GM21423 (cell line): ENCODE measurements at regions not wholly inside any gene's neighbourhood (a gene's known extent, or its start where the extent isn't known, plus 50 kb on each side); places are given as distances from the start of the nearest gene placed in this dataset.
"Not testable (repeated sequence)": the region's sequence is repeated elsewhere in the genome, so short reads cannot be mapped to it uniquely, and the experiment has no call there.

Experiments
- ATAC-seq: cut with Tn5 transposase; IDR thresholded peaks from one replicate; pipeline ENCODE4 v1.9.1; 2021; ENCODE audit warnings: mild to moderate bottlenecking, moderate library complexity; ENCODE audit not compliant: unreplicated experiment

DNA sequence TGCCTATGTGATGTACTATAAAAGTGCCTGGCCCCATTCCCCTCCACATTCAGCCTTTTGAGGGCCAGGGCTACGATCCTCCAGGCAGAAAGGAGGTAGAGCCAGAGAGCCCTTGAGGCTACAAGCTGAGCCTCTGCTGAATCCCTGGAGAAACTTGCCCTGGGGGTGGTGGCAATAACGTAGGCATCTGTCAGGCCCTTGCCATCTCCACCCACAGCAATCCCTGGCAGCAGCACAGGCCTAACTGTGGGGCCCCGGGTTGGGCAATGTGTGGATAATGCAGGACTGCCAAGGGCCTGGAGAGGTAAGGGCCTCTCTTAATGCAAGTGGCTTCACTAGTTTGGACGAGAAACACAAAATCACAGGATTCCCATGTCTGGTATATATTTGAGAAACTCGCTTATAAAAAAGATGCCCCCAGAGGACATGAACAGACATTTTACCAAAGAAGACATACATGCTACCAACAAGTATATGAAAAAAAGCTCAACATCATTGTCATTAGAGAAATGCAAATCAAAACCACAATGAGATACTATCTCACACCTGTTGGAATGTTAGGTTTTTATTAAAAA lies 99.0 kb downstream of the QRSL1 start:
- no peak for ATAC-seq

DNA sequence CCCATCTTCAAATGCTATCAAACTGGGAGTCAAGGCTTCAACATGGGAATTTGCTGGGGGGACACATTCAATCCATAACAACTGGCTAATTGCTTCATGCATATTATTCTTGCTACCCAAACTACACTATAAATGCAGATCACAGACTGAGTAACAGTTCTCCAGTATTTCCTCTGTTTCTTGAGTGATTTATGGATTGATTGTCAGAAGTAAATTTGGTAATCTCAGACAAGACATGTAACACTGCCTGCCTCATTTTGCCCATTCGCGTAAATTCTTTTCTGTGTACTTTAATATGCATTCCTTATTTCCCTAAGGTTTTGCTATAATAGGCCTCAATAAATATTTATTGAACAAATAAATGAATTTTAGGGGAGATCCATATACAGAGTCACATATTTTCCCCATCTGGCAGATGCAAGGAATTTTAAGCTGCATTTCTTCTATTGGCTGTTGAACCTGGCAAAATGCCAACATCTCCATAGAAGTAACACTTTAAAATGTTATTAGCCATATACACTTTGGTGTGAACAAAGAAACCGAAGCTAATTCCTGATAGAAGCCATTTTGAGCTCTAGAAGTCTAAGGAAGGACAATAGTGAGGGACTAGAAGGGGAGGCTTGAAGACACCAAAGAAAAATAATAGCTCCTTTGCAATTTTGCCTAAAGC lies 98.2 kb downstream of the QRSL1 start:
- no peak for ATAC-seq

DNA sequence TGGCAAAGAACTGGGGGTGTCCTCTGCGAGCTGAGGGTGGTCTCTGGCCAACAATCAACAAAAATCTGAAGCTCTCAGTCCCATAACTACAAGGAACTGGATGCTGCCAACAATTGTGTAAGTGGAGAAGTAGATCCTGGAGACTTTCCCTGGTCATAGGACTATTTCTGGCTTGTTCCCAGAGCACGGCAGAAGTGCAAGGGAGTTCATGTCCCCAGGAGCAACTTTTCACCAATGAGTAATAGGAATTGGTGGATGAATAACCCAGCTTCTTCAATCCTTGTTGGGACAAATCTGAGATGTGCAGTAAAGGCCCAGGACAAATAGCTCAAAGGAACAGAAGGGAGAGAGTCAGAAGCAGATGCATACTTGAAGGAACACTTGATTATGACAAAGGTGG lies 95.5 kb downstream of the QRSL1 start:
- ATAC-seq, result no peak

DNA sequence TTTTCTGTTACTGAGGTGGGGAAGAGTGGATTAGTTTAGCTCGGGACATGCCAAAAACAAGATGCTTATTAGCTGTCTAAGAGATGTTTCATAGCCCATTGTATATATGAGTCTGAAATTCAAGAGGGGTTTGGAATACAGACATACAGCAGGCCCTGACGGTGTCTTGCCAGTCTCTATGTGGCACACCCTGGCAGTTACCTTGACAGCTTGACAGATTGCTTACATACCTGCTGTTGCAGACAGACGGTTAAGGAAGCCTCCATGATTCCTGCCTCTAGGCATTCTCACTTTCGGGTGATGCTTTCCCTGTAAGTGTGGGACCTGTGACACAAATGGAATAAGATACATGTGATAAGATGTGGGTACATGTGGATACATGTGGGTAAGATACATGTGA lies 95.0 kb downstream of the QRSL1 start:
- no peak for ATAC-seq

DNA sequence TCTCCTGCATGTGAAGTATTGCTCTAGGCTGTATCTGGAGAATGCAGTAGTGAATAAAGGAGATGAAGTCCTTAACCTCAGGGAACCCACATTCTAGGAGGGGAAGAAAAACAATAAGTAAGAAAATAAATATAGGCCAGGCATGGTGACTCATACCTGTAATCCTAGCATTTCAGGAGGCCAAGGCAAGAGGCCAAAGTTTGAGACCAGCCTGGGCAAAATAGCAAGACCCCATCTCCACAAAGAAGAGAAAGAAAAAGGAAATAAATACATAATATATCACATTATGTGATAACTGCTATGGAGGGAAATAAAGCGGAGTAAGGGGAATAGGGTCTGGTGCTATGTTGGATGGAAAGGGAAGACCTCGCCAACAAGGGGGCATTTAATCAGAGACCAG lies 94.0 kb downstream of the QRSL1 start:
- not testable (repeated sequence) for ATAC-seq

DNA sequence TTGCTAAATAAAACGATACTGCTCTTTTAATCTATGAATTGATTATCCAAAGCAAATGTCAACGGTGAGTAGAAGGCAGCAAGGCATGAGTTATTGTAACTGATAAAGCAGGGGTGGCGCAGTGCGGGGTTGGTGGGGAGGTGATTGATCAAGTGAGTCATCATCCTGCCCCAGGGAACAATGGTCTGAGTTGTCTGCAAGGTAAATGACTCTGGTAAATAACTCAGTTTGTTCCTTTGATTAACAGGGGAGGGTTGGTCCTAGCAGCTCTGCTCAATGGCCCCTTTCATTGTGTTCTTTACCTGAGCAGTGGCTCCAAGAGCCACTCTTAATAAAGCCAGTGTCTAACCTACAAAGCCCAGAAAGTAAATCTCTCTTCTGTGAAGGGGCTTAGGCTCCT lies 91.8 kb downstream of the QRSL1 start:
- ATAC-seq, result not testable (repeated sequence)
